EH (cell line): ENCODE measurements at regions not wholly inside any gene's neighbourhood (a gene's known extent, or its start where the extent isn't known, plus 50 kb on each side); places are given as distances from the start of the nearest gene placed in this dataset.
"Not testable (repeated sequence)": the region's sequence is repeated elsewhere in the genome, so short reads cannot be mapped to it uniquely, and the experiment has no call there.

Source experiments
- DNase-seq: peaks from one replicate; pipeline ENCODE4 v3.0.0-alpha.2; 2015; ENCODE audit warnings: low read depth

DNA sequence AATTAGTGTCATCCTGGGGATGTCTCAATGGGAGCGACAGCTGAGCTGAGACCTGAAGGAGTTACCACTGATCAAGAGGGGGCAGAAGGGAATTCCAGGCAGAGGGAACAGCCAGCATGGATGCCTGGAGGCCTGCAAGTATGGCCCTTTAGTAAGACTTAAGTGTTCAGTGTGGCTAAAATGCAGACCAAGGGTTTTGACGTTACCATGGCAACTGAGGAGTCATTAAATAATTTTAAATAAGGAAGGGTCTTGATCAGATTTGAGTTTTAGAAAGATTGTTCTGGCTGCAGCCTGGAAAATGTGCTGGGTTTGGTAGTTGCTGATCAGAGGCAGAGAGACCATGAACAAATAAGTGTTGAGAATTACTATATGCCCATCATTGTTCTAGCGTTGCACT is 285.5 kb downstream of the USP46 start:
- no peak for DNase-seq

- DNase-seq, result no peak
Measured at GRCh38 chr4:52374877-52375276, 284.2 kb downstream of the USP46 start.

DNA sequence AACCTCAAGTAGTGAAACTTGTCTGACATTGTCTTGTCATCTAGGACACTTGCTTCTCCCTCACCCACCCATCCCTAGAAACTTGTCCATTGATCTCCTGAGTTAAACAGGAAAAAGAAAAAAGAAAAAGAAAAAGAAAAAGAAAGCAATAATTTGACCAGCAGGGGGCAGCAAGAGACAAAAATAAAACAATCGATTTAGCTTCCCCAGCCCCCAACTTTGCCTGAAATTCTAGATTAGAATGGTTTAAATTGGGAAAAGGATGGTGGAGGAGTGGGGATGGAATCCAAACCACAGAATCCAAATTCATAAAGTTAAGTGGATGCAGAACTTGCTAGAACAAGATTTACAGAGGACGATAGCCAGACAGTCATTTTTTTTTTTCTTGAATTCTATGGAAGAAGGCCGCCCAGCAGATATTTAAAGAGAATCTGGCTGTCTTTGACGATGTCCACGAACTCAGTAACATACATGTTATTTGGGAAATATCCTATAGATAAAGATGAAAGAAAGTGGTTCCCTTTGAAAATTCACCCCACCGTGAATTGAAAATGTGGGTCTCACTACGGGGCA is 282.9 kb downstream of the USP46 start:
- peak; percentile 60 for DNase-seq

DNA sequence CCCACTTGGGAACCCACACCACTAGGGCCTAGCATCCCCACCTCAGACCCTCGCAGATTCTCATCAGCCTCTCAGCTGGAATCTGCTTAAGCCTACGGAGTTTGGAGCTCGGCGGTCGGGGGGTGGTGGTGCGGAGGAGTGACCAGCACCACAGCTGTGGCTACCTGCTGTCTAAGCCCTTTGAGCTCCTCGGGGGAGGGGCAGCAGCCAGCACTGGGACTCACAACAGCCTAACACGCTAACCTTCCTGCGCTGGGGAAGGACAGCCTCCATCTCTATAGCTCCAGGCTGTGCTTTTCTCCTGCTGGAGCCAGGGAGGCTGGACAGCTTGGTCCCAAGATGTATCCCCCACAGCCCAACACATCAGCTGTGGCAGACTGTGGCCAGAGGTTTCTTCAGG is 281.5 kb downstream of the USP46 start:
- DNase-seq, result no peak

DNA sequence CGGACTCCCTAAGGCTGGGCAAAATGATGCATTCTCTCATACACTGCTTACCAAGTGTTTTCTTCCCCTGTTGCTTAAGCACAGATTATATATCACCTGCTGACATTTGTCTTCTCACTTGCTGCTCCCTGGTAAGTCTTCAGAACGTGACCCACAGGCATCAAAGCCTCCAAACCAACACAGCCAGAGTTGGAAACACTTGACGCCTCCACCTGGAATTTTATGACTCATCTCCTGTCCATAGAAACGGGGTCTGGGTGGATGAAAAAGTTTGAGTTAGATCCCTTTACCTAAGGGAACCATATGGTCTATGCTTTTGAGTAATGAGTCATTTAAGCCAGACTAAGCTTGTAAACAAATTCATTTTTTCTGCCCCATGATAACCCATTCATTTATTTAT is 251.6 kb downstream of the USP46 start:
- no peak for DNase-seq

DNA sequence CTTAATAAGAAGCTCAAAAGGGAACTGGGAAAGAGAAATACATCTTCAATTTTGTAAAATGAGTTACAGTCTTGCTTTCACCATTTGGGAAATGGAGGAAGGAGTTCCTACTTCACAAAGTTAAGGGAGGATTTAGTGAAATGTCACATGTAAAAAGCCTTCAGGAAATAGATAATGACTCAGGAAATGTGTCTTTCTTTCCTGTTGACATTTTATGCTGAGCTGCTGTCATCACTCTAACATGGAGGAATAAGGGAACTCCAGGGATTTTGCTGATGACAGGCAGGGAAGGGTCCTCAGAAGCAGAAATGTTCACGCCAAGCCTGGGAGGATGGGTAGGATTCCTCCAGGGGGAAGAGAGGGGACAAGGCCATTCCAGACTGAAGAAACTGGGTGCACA is 251.1 kb downstream of the USP46 start:
- no peak for DNase-seq

DNA sequence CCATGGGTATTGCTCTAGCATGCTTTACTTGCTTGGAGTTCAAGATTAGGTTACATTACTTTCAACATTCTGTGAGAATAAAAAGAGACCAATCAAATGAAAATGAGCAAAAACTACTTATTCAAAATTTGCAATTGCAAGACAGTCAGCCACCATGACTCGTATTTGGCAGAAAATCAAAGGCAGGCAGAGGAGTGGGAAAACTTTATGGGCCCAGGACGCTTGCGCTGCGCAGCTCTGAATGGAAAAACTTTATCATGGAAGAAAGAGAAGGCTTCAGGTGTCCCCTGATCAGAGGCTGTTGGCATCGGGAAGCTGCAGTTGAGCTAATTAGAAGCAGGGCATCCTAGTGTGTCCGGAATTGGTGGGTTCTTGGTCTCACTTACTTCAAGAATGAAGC is 250.6 kb downstream of the USP46 start:
- DNase-seq, result no peak

- not testable (repeated sequence) for DNase-seq
Measured at GRCh38 chr4:52409766-52410165, 249.3 kb downstream of the USP46 start.

- DNase-seq, result no peak
Measured at GRCh38 chr4:52410971-52411370, 248.1 kb downstream of the USP46 start.

GRCh38 chr4:52420330-52420729 is 238.8 kb downstream of the USP46 start:
- no peak for DNase-seq

GRCh38 chr4:52421811-52422213 is 237.3 kb downstream of the USP46 start:
- peak; percentile 8 for DNase-seq

DNA sequence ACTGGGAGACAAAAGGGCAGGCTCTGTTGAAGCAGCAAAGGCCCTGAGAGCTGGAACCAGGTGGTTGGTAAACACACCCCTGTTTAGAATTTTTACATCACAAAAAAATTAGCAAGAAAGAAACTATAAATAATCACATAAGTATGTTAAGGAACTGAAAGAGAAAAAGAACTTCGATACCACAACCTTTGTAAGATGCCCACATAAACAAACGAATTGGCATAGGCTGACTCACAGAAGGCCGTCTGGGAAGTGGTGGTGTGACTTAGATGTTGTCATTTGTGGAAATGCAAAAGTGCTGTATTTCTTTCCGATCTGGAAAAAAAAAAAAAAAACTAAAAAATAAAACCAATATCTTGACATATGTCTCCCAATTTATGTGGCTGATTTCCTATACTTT is 235.1 kb downstream of the USP46 start:
- DNase-seq, result no peak

DNA sequence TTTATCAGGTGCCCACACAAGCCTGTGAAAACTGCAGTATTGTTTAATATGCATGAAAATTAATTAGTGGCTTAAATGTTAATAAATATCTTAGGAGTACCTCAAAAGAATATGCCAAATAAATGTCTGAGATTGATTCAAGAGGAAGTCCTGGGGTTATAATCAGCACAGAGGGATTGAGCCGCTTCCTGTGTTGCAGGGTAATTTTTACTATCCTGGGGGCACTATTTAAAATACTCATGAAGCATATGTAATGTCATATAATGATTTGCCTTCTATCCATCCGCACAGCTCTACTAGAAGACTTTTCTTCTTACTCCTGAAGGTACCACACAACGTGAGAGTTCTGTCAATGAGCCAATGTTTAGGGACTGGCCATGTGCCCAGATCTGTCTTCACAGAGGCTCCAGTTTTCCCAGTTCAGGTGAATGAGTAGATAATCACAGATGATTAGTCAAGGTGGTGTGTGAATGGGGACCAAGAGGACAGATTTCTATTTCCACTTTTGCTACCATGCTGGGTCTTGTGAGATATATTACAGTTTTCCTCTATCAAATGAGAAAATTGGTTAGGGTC is 233.3 kb downstream of the USP46 start:
- DNase-seq, result no peak

DNA sequence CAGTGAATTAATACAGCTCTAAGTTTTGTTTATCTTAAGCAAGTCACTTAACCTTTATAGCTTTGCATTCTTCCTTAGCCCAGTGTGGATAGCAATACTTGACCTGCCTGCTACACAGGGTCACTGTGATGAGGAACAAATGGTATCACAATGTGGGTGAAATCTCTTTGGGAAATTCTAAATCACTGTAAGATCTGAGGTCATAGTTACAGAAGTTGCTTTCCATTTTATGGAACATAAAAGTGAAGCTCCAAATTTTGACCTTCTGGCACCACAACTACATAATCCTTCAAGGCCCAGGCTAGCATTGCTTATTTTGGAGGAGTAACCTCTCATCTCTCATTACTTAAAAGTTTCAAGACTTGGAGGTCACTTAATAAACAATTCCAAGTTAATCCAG is 227.7 kb downstream of the USP46 start:
- no peak for DNase-seq

GRCh38 chr4:52431869-52432268 is 227.2 kb downstream of the USP46 start:
- DNase-seq, result no peak

- DNase-seq, result not testable (repeated sequence)
Measured at GRCh38 chr4:52442524-52442923, 216.6 kb downstream of the USP46 start.

GRCh38 chr4:52472444-52472843 is 186.7 kb downstream of the USP46 start:
- no peak for DNase-seq

DNA sequence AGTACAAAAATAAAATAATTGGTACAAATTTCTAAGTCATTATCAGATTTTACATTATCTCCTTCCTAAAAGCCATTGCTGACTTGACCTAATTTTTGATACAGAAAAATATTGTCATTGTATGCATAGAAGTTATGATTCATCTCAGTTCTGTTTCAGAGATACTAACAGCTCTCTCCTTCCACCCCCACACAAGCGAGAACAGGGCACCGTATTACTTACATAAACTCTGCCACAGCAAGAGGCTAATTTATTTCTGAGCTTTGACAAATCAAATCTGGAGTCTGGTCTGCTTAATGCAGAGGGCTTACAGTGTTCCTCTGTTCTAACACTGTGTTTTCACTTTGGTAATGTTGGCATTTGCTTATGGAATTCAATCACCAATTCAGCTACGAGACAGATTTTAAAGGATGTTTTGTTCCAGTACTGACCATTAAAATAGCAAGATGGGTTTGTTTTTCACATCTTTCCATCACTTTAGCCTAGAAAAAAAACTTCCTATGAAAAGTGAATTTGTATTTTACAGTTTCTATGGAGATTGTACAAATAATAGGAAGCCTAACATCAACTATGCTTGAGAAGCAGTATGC is 181.8 kb downstream of the USP46 start:
- DNase-seq, result no peak

- no peak for DNase-seq
Measured at GRCh38 chr4:52483186-52483890, 175.8 kb downstream of the USP46 start.

- DNase-seq, result no peak
Measured at GRCh38 chr4:52507774-52508173, 151.3 kb downstream of the USP46 start.

DNA sequence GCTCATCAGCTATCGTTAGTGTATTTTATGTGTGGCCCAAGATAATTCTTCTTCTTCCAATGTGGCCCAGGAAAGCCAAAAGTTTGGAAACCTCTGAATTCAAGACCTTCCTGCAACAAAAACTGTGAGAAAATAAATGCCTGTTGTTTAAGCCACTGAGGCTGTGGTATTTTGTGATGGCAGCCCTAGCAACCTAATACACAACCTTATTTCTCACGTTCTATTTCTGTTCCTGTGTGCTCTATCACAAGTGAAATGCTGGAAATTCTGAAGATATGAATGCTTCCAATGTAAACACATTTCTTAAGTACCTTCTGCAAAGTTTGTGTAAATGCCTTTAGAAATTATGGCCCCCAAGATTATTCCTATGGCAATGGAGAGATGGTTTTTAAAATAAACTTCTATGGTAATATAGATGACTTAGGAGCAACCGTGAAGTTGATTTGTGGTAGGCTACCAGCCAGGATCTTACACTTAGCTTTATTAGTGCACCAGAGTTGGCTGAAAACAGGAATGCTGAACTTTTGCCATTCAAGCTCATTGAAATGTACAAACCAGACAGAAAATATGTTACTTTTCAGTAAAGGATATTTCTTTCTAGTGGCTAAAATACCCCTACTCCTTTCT is 148.0 kb downstream of the USP46 start:
- DNase-seq, result no peak

DNA sequence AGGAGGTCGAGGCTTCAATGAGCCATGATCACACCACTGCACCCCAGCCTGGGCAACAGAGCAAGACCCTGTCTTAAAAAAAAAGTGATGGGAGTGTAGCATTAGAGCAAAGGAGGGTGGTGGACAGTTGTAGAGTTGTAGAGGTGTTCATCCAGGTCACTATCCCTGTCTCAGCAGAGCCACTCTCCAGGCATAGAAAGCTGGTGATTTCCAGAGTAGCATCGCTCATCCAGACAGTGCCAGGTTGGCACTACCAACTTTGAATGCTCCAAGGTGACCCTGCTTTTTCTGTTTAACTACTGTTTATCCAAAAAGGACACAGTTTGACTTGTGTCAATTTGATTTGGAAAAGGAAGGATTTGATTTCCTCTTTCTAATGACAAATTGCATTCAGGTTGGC is 147.3 kb downstream of the USP46 start:
- no peak for DNase-seq

DNA sequence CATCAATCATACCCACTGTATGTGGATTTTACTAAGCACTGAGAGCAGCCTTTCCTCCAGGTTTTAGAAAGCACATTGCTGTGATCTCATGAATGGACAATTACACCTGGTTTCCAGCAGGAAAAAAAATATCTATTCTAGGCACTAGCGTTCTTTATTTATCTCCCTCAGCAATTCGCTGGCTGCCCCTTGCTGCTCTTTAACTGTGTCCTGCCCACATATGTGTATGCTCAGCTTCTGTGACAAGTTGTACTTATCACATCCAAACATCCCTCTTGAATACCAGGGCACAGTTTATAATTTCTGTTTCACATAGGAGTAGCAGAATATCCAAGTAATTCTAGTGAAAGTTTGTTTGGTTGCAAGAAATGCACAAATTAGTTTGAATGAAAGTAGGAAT is 146.8 kb downstream of the USP46 start:
- DNase-seq, result no peak
